Keratinocyte (primary cell): ENCODE measurements at regions not wholly inside any gene's neighbourhood (a gene's known extent, or its start where the extent isn't known, plus 50 kb on each side); places are given as distances from the start of the nearest gene placed in this dataset.

ENCODE experiments used
- DNase-seq: peaks from one replicate; pipeline ENCODE4 v3.0.0-alpha.2; 2011; ENCODE audit warnings: low read depth, missing footprints, low spot score
- FAIRE-seq: peaks from 2 replicates; lab custom pipeline; 2011; peaks lifted over from hg19 to GRCh38; lab: Jason Lieb, UNC
- H2AFZ ChIP-seq: 2 replicates; pipeline ENCODE4 v1.6.0; 2012; ENCODE audit warnings: low read length, control low read depth, inconsistent platforms; ENCODE audit not compliant: control insufficient read depth
- H3K27ac ChIP-seq: 2 replicates; pipeline ENCODE4 v1.5.1; 2011; ENCODE audit warnings: low read length; ENCODE audit not compliant: control insufficient read depth, insufficient read depth
- H3K27me3 ChIP-seq: 3 replicates; pipeline ENCODE4 v1.6.0; 2011; ENCODE audit warnings: low read length; ENCODE audit not compliant: control insufficient read depth, insufficient read depth; ENCODE audit errors: extremely low read depth
- H3K36me3 ChIP-seq, 2 experiments: 2 replicates in 1 of 2; 3 replicates in 1 of 2; pipeline ENCODE4 v1.5.1; 2011; ENCODE audit warnings: low read length in 2 of 2, mild to moderate bottlenecking in 1 of 2; ENCODE audit not compliant: control insufficient read depth in 2 of 2, insufficient read depth in 2 of 2; ENCODE audit errors: extremely low read depth in 1 of 2
- H3K4me1 ChIP-seq: 3 replicates; pipeline ENCODE4 v1.5.1; 2011; ENCODE audit warnings: low read length; ENCODE audit not compliant: control insufficient read depth, insufficient read depth; ENCODE audit errors: extremely low read depth
- H3K4me2 ChIP-seq: 3 replicates; pipeline ENCODE4 v1.6.0; 2011; ENCODE audit warnings: low read depth, low read length; ENCODE audit not compliant: control insufficient read depth, insufficient read depth; ENCODE audit errors: extremely low read depth
- H3K4me3 ChIP-seq, 3 experiments: fragments of 200-600 bp in 1 of 3; sonication (generic) in 1 of 3; 2 replicates in 2 of 3; 3 replicates in 1 of 3; pipeline ENCODE4 v1.5.1; 2011 to 2016; ENCODE audit warnings: low read length in 3 of 3, mild to moderate bottlenecking in 3 of 3, control low read depth in 2 of 3, inconsistent platforms in 1 of 3, low read depth in 1 of 3, mixed read lengths in 1 of 3, mixed run types in 1 of 3, moderate library complexity in 1 of 3; ENCODE audit not compliant: control insufficient read depth in 2 of 3, insufficient read depth in 2 of 3; ENCODE audit errors: extremely low read depth in 1 of 3
- H3K79me2 ChIP-seq: 2 replicates; pipeline ENCODE4 v1.6.0; 2012; ENCODE audit warnings: low read length; ENCODE audit not compliant: control insufficient read depth, insufficient read depth
- H3K9ac ChIP-seq: 3 replicates; pipeline ENCODE4 v1.6.0; 2011; ENCODE audit warnings: low read length; ENCODE audit not compliant: control insufficient read depth, insufficient read depth; ENCODE audit errors: extremely low read depth
- H3K9me1 ChIP-seq: 3 replicates; pipeline ENCODE4 v1.6.0; 2011; ENCODE audit warnings: low read length; ENCODE audit not compliant: control insufficient read depth, insufficient read depth; ENCODE audit errors: extremely low read depth
- H3K9me3 ChIP-seq: 2 replicates; pipeline ENCODE4 v1.5.1; 2012; ENCODE audit warnings: low read depth, low read length; ENCODE audit not compliant: control insufficient read depth
- H4K20me1 ChIP-seq: 3 replicates; pipeline ENCODE4 v1.6.0; 2011; ENCODE audit warnings: low read length; ENCODE audit not compliant: control insufficient read depth, insufficient read depth; ENCODE audit errors: extremely low read depth
- EZH2 ChIP-seq: IDR thresholded peaks from one replicate; pipeline ENCODE4 v1.6.1; 2012; ENCODE audit warnings: inconsistent platforms, mild to moderate bottlenecking, low read length, moderate library complexity
- dilution Hi-C: fragments of 300-500 bp; cut with MboI; formaldehyde crosslinking; loops from one replicate; pipeline ENCODE4 v1.7.0; 2020; ENCODE audit warnings: low sequenced_read_pairs; ENCODE audit not compliant: extremely low pct_ligation_motif_present
- TF ChIP-seq, protein P1 (sequence below), 3 experiments: IDR thresholded peaks in 1 of 3; conservative IDR thresholded peaks in 1 of 3; optimal IDR thresholded peaks in 1 of 3; 2 replicates in 2 of 3; 3 replicates in 1 of 3; pipeline versions ENCODE3 to v1.5.1; 2011; ENCODE audit warnings: low read length in 3 of 3, mild to moderate bottlenecking in 3 of 3, moderate library complexity in 2 of 3, control low read depth in 1 of 3, inconsistent platforms in 1 of 3; ENCODE audit not compliant: insufficient read depth in 2 of 3; ENCODE audit errors: extremely low read depth in 1 of 3

DNA sequence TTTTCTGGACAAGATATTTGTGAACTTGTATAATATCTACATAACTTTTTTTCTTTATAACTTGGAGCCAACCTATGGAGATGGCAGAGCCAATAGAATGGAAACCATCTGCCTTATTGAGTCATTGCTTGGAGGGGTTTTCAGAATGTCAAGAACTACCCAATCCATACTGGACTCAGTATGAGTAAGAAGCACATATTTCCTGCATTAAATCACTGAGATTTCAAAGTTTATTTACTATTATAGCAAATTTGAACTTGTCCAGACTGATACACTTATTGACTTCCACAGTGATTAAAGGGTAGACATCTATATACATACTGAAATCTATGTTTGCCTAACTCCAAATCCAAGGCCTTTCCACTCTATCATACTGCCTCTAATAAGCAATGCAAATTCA, 704.0 kb downstream of the KCNA4 start:
- H3K9ac ChIP-seq, result no peak overlapping the region
- no peak overlapping the region for H3K4me2 ChIP-seq
- H3K27ac ChIP-seq, result no peak overlapping the region
- H3K9me3 ChIP-seq, result no peaks in the 10 kb centered on the region
- FAIRE-seq, result no peak
- no peak overlapping the region for H3K4me3 ChIP-seq
- H3K79me2 ChIP-seq, result no peaks in the 10 kb centered on the region
- peaks cover 4% of the 10 kb centered on the region for H3K4me1 ChIP-seq
- no peak overlapping the region for H2AFZ ChIP-seq
- TF ChIP-seq EZH2, result no peak
- TF ChIP-seq, protein P1, sequence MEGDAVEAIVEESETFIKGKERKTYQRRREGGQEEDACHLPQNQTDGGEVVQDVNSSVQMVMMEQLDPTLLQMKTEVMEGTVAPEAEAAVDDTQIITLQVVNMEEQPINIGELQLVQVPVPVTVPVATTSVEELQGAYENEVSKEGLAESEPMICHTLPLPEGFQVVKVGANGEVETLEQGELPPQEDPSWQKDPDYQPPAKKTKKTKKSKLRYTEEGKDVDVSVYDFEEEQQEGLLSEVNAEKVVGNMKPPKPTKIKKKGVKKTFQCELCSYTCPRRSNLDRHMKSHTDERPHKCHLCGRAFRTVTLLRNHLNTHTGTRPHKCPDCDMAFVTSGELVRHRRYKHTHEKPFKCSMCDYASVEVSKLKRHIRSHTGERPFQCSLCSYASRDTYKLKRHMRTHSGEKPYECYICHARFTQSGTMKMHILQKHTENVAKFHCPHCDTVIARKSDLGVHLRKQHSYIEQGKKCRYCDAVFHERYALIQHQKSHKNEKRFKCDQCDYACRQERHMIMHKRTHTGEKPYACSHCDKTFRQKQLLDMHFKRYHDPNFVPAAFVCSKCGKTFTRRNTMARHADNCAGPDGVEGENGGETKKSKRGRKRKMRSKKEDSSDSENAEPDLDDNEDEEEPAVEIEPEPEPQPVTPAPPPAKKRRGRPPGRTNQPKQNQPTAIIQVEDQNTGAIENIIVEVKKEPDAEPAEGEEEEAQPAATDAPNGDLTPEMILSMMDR (optimal IDR thresholded peaks at IDR 0.05 in 1 of 3, IDR thresholded peaks at IDR 0.05 in 1 of 3, conservative IDR thresholded peaks at IDR 0.05 in 1 of 3; ENCODE audit: extremely low read depth in 1 of 3, insufficient read depth in 2 of 3, low read length in 3 of 3), result no peak
- DNase-seq, result no peak
- dilution Hi-C loops, result no loop called here
- no peaks in the 10 kb centered on the region for H4K20me1 ChIP-seq
- no peaks in the 10 kb centered on the region for H3K27me3 ChIP-seq
- no peaks in the 10 kb centered on the region for H3K9me1 ChIP-seq
- no peaks in the 10 kb centered on the region for H3K36me3 ChIP-seq

DNA sequence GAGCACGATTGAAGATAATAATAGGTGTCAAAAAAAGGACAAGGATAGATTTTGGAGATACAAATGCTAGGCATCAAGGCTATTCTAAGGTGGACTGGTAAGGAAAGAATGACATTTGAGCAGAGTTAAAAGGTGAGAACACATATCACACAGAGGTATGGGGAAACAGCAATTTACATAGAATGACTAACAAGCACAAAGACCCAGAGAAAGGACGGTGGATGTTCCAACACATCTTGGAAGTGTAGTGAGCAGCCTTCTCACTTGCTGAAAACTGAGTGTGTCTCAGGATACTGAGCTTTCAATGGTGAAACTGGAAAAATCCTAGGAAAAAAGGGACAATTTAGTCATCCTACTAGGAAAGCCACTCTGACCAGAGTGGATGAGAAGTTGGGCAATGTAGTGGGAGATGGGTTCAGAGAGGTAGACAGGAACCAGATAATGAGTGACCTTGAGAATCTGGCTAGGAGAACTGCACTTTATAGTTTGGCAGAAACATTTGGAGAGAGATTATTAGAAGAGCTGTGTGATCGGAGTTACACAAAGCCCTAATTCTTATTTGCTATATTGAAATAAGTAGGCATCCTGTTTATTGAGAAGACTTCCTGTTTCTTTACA, 706.0 kb downstream of the KCNA4 start:
- no peak overlapping the region for H3K27ac ChIP-seq
- TF ChIP-seq, protein P1 (optimal IDR thresholded peaks at IDR 0.05 in 1 of 3, IDR thresholded peaks at IDR 0.05 in 1 of 3, conservative IDR thresholded peaks at IDR 0.05 in 1 of 3; ENCODE audit: extremely low read depth in 1 of 3, insufficient read depth in 2 of 3, low read length in 3 of 3), result no peak
- TF ChIP-seq EZH2, result no peak
- no peaks in the 10 kb centered on the region for H3K36me3 ChIP-seq
- no peak overlapping the region for H2AFZ ChIP-seq
- H3K4me2 ChIP-seq, result no peak overlapping the region
- H3K27me3 ChIP-seq, result no peaks in the 10 kb centered on the region
- FAIRE-seq (no peak), DNase-seq (no peak)
- no peaks in the 10 kb centered on the region for H3K9me3 ChIP-seq
- H4K20me1 ChIP-seq, result no peaks in the 10 kb centered on the region
- dilution Hi-C loops, result no loop called here
- no peaks in the 10 kb centered on the region for H3K9me1 ChIP-seq
- peaks cover 4% of the 10 kb centered on the region for H3K4me1 ChIP-seq
- no peak overlapping the region for H3K9ac ChIP-seq
- H3K4me3 ChIP-seq, result no peak overlapping the region
- no peaks in the 10 kb centered on the region for H3K79me2 ChIP-seq
